ENCODE measurements at regions not wholly inside any gene's neighbourhood (a gene's known extent, or its start where the extent isn't known, plus 50 kb on each side); places are given as distances from the start of the nearest gene placed in this dataset.

- H3K36me3 Mint-ChIP-seq (ENCODE audit: low read depth) = peaks cover 15% of the 10 kb centered on the region; the same call in 2 of the 3 replicates
- no peak overlapping the region for H3K4me2 ChIP-seq
- no peak overlapping the region for H3K27ac ChIP-seq (ENCODE audit: low read depth)
- no peak overlapping the region for H3K27ac Mint-ChIP-seq
- peaks cover 13% of the 10 kb centered on the region for H3K4me1 Mint-ChIP-seq
- H3F3A ChIP-seq (replicated peaks; ENCODE audit: low read depth) = no peaks in the 10 kb centered on the region
- H2AFZ ChIP-seq = no peak overlapping the region
- DNase-seq (ENCODE audit: low spot score) = no peak
- peaks cover 7% of the 10 kb centered on the region; the same call in 1 of the 2 replicates for H3K4me1 ChIP-seq (ENCODE audit: insufficient read depth)
- ATAC-seq = no peak
- H3K4me3 Mint-ChIP-seq = no peak overlapping the region
- H4K20me1 ChIP-seq (replicated peaks; ENCODE audit: insufficient read depth) = no peaks in the 10 kb centered on the region
- H3K79me2 ChIP-seq (replicated peaks; ENCODE audit: insufficient read depth) = peaks cover 27% of the 10 kb centered on the region; the same call in 1 of the 2 replicates
- H3K27me3 Mint-ChIP-seq (ENCODE audit: insufficient read depth, low read depth, poor library complexity) = peaks cover 2% of the 10 kb centered on the region
- no peak overlapping the region for H3K4me3 ChIP-seq
- TF ChIP-seq ZNF331 (CRISPR knock-in tag; IDR thresholded peaks at IDR 0.05; ENCODE audit: low read depth) (no peak), CTCF (conservative IDR thresholded peaks at IDR 0.05; ENCODE audit: low read depth in 2 of 2) (no peak), JUNB (IDR thresholded peaks at IDR 0.05; ENCODE audit: unreplicated experiment) (no peak), REST (IDR thresholded peaks at IDR 0.05; ENCODE audit: unreplicated experiment) (no peak), NANOG (IDR thresholded peaks at IDR 0.05; ENCODE audit: borderline replicate concordance) (no peak), ZNF114 (CRISPR knock-in tag; IDR thresholded peaks at IDR 0.05) (no peak), ZNF462 (CRISPR knock-in tag; IDR thresholded peaks at IDR 0.05) (no peak), STAT1 (IDR thresholded peaks at IDR 0.05; ENCODE audit: unreplicated experiment) (no peak), EZH2 (IDR thresholded peaks at IDR 0.05; ENCODE audit: low read depth, unreplicated experiment) (no peak), EZH2phosphoT487 (IDR thresholded peaks at IDR 0.05; ENCODE audit: unreplicated experiment) (no peak), CREB1 (CRISPR knock-in tag; IDR thresholded peaks at IDR 0.05; ENCODE audit: low read depth) (no peak), ETS1 (IDR thresholded peaks at IDR 0.05) (no peak), POLR2AphosphoS5 (IDR thresholded peaks at IDR 0.05; ENCODE audit: low read depth) (no peak)
- H3K27me3 ChIP-seq (ENCODE audit: insufficient read depth) = no peaks in the 10 kb centered on the region
- H3K36me3 ChIP-seq (ENCODE audit: insufficient read depth) = no peaks in the 10 kb centered on the region; the same call in 1 of the 2 replicates
- H3K9me3 Mint-ChIP-seq = peaks cover 13% of the 10 kb centered on the region
- no peaks in the 10 kb centered on the region for H3K9me2 ChIP-seq (ENCODE audit: insufficient read depth)
Observed at GRCh38 chr1:201766131-201766866, 62.7 kb upstream of the IPO9 start.
